Prostate gland (tissue), 2 donors: ENCODE measurements at regions not wholly inside any gene's neighbourhood (a gene's known extent, or its start where the extent isn't known, plus 50 kb on each side); places are given as distances from the start of the nearest gene placed in this dataset.

Experiments
- CTCF ChIP-seq, 4 experiments: fragments of 200-600 bp in 2 of 4; fragments of 450-650 bp in 2 of 4; sonication (generic) in 2 of 4; IDR thresholded peaks; 1 replicate in 3 of 4; 2 replicates in 1 of 4; pipeline ENCODE4 v1.5.1; 2016 to 2019; ENCODE audit warnings: antibody characterized with exemption in 4 of 4, mild to moderate bottlenecking in 2 of 4, moderate library complexity in 2 of 4
- POLR2A ChIP-seq: fragments of 450-650 bp; IDR thresholded peaks from one replicate; pipeline ENCODE4 v1.6.1; 2016; ENCODE audit warnings: antibody characterized with exemption, mild to moderate bottlenecking

GRCh38 chr10:88069338-88069737 is 205.9 kb downstream of the PTEN start:
- TF ChIP-seq CTCF (IDR thresholded peaks at IDR 0.05) (no peak), POLR2A (no peak)
